Kasumi-1 (cell line): ENCODE measurements at regions not wholly inside any gene's neighbourhood (a gene's known extent, or its start where the extent isn't known, plus 50 kb on each side); places are given as distances from the start of the nearest gene placed in this dataset.

Source experiments
- DNase-seq, 2 experiments: peaks; one replicate each; lab custom pipeline; 2025; lab: John Stamatoyannopoulos, UW

DNA sequence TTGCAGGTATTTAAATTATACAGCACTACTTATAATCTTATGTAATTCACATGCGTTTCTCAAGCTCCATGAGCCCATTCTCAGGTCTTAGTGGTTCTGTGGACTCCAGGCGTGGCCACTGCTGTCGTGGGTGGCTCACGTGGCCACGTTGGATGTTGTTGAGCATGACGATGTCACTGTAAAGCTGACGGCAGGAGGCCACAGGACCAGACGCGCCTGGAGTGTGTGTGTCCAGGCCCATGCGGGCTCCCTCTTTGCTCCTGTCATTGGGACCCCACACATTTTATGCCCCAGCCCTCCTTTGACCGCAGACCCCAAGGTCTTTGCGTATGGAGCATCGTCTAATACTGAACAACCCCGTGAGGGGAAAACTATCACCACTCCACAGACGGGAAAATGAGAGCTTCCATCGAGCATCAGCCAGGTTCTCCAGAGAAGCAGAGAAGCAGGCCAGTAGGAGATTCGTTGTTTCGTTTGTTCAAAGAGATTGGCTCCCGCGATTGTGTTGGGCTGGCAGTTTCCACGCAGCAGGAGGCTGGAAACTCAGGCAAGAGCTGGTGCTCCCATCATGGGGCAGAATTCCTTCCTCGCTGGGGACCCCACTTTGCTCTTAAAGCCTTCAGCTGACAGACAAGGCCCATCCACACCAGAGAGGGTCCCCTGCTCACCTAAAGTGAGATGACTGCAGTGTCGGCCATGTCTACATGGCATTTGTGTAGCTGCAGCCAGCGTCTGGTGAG lies 129.3 kb upstream of the SPACA7 start:
- no peak for DNase-seq

DNA sequence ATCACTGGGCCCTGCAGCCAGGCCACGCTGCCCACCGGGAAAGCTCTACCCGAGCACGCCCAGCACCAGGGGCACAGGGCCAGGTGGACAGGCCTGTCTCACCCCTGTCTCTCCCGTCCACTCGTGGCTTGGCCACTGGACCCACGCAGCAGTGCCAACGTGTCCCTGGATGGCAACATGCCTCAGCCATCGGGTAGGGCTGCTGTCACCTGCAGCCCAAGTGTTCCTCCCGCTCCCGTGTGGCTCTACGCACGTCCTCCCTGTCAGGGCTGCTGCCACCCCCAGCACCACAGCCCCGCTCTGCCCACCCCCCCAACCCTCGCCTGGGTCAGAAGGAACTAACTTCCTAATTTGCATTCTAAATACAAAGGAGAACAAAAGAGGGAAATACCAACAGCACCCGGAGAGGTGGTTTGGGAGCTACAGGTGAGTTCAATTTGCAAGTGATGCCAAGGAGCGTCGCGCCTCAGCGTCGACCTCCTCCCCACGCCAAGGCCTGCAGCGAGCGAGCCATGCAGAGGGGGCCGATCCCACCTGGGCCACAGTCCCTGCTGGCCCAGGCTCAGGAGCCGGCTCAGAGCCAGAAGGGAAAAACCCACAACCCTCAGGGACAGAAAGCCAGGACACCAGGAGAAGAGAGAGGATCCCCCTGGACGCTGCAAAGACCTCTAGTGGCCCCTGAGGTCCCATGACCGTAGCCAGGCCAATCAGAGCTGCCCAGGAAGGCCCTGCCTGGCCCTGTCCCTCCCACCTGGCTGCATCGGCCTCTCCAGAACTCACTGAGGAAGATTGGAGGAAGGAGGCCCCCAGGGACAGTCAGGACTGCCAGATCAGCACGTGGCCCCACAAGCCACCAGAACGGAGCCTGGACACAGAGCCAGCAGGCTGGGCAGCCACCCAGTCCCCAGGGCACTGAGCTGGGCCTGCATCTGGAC lies 128.4 kb upstream of the SPACA7 start:
- no peak for DNase-seq

DNA sequence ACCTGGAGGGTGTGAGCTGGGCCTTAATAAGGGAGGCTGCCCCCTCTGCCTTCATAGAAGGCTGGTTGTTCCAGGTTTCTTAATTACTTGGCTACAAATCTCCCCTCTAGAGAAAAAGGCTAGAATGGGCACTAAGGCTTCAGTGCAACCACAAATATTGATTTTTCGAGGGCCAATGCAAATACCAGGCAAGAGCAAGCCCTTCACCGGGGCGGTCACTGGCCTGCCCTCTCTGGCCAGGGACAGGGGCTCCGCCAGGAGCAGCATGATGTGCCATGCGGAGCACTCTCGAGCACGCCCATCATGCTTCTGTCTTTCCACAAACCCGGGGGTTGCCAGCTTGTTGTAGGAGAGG lies 127.8 kb upstream of the SPACA7 start:
- DNase-seq: no peak

DNA sequence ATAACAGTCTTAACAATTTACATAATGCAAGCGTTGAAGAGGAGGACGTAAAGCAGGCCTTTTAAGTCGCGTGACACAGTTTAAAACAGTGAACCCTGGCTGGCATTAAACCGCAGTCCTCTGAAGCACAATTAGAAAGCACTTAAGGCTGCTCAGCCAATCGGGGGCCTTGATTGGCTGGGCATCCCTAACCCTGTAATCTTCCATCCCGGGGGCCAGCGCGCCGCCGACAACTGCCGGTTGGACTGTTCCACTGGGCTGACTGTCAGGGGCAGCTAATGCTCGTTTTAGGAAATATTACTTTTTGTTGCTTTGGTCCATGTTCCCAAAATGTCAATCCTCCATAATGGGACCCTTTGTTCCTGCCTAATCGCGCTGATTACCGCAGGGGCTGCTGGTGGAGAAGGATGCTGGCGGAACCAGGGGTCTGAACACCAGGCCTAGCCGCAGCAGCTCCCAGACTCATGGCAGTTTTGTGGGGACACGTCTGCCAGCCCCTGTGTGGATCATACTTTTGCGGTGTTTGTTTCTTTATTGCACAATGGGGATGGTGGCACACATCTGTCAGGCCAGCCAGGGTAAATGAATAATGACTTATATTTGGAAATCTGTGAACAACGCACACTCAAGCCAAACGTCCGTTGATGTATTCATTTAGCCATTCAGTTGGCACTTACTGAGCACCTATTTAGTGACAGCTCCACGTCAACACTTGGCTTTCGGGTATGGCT lies 127.1 kb upstream of the SPACA7 start:
- DNase-seq: no peak

DNA sequence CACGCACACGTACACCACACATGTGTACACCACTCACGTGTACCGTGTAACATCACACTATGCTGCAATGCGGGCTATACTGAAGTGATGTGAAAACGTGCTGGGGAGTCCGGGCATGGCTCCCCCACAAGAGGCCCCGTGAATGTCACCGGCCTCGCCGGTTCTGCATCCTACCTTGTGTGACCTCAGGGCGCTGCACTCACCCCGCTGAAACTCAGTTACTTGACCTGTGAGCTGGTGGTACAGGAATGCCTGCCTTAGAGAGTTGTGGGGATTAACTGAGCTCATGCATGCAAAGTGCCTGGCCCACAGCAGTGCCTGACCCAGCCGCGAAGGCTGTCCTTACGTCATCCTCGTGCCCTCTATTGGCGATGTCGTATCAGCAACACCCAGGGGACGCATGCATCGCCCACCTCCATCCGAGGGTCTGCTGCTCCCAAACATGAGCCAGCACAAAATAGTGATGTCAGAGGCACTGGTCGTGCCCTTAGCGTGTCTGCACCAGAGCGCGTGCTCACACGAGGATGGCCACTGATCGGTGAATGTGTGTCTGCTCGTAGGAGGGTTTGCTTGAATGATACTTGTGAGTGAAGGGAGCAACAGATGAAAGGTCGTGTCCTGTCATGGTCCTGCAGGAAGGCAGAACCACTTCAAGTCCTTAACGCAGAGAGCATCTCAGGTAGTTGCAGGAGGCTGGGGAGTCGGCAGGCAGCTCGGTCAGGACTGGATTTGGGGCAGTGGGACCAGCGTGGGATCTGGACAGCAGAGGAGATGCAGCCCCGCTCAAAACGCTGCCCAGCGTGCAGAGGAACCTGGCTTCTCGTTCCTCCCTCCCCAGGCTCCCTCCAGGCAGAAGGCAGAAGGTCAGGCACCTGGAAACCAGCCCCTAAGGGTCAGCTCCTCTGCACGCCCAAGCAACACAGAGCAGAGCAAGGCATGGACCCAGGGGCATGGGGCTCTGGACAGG lies 126.2 kb upstream of the SPACA7 start:
- DNase-seq: no peak

DNA sequence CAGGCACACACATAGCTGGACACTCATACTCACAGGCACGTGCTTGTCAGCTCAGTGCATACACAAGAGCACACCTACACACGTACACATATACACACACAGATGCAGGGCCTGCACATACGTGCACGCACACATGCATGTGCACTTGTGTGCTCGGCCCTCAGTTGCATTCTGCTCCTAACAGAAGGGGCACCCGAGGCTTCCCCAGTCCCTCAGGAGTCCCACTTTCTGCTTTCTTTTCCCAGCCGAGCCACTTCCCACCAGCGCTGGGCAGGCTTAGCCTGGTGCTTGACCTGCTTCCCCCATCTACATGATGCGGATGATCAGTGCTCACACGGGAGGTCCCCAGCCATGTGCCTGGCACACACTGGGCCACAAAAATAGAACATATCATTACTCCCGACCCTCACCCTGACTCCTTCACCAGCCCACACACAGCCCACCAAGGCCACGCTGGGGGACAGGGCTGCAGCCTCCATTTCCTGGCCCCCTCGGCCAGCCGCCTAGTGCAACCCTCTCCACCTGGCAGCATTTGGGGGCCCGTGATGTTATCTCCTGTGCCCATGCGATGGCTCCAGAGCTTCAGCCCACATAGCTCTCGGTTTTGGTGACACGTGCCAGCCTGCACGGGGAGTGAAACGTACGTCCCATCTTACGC lies 125.2 kb upstream of the SPACA7 start:
- DNase-seq: no peak

DNA sequence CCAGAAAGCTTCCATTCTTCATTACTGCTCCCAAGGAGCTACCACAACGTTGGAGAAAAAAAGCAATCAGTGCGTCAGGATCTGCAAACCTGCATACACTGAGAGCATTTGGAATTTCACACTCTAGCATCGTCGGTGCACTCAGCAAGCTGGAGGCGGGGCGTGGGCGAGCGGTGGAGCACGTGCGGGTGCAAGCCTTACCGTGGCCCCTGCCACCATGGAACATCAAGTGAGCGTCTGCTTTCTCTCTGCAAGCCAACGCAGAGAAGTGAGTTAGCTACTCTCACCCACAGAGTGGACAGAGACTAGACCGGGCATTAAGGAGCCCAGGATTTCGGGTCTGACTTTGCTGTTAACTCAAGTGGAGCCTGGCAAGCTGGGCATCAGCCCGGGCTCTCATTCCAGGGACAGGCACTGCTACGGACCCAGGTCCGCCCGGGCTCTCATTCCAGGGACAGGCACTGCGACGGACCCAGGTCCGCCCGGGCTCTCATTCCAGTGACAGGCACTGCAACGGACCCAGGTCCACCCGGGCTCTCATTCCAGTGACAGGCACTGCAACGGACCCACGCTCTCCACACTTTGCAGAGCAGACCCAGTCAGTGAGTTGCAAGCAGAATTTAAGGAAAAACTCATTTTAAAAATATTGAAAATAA lies 124.1 kb upstream of the SPACA7 start:
- DNase-seq: no peak

DNA sequence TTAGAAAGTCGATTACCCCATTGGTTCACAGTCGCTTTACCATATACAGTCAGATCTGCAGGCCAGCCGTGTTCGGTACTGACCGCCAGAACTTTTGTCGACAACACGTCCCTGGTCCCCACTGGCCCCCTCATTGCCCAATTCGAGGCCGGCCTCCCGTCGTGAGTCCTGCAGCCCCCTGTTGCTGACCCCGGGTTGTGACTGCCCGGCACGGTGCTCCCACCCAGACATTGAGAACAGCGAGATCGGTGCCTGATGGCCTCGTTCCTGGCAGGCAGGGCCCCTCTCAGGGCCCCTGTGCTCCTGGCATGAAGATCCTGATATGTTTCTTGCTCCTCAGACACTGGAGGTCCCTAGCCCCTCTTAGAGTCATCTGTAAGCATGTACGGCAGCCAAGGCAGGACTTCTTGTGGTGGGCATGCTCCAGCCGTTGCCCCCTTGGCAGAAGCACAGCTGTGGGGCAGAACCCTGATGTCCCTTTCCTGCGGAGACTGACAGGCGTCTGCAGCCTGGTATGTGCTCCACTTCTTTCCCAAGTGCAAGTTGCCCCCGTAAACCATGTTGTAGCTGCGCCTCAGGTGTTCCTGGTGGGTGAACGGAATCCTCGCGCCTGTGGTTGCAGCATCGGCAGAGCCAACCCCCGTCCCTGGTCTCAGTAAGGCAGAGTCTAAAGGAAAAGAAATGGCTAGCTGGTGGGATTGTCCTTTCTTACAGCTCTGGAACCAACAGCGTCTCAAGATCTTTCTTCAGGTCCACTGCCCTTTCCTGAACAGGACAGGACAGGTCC lies 123.2 kb upstream of the SPACA7 start:
- DNase-seq: no peak

DNA sequence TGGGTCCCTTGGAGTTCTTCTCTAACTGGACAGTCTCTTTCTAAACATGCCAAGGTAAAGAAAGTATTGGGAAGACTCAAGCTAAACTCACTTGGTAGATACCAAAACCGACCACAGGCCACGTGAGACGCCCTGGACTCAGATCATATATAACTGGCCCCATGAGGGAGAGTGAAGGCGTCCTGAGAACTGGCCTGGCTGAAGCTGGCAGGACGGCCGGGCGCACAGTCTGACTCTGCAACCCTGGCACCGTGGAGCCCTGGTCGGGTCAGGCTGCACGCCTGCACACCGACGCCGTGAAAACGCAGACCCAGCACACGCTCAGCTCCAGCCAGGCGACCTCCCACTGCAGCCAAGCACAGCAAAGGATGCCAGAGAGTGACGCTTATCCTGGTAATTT lies 122.5 kb upstream of the SPACA7 start:
- DNase-seq: no peak

DNA sequence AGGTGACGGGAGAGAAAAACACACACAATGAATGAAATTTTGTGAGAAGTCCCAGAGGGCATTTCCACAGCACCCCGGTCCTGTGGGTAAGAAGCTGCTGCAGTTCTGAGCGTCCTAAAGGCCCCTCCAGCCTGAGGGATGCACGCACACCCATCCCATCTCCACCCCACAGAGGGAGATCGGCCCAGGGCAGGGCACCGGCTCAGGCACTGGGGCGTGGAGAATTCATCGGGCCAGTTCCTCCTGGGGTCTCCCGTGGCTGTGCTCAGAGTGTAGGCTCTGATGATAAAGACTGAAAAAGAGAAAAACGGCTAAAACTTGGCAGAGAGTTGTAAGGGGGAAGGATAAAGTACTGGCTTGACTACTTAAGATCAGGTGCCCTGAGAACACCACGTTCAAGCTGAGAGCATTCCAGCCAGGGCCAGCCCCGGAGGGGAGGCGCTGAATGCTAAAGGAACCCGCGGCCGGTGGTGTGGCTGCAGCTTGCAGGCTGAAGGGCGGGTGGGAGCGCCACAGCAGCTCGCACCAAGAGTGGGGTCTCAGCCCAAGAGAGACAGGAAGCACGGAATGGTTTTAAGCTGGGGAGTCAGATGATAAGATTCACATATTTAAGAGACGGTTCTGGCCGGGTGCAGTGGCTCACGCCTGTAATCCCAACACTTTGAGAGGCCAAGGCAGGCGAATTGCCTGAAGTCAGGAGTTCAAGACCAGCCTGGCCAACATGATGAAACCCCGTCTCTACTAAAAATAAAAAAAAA lies 121.9 kb upstream of the SPACA7 start:
- no peak for DNase-seq

DNA sequence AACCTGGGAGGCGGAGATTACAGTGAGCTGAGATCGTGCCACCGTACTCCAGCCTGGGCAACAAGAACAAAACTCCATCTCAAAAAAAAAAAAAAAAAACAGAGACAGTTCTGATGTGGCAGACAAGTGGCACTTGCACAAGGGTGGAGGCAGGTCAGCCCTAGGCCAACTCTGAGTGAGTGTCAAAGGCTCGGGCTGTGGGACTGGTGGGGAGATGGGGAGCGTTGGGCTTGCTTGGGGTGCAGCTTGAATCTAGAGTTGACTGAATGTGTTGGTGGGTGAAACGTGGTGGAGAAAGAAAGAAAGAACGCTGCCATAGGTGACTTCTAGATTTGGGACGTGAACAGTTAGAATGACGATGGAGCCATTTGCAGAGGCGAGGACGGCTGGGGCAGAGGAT lies 121.3 kb upstream of the SPACA7 start:
- DNase-seq: no peak

DNA sequence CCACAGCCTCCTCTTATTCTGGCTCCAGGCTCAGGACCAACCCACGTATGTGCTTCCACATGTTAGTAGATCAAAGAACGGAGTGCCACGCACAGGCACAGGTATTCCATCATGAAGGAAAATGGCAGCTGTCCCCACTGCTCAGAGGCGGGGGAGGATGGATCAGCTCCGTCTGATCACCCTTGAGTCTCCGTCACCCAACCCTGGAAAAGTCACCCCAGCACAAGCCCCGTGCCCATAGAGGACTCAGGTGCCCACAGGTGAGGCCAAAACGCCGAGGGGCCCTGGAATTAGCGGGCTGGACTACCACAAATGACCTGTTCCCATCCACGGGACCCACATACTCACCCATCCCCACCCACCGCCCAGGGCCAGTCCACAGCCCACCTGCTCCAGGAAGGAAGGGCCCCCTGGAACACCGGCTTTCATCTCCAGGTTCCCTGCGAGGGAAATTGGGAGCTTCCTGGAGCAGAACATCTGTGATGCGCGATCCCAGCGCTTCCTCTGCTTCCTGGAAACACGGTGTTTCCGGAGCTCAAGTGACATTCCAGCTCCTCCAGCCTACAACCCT lies 120.5 kb upstream of the SPACA7 start:
- no peak for DNase-seq

DNA sequence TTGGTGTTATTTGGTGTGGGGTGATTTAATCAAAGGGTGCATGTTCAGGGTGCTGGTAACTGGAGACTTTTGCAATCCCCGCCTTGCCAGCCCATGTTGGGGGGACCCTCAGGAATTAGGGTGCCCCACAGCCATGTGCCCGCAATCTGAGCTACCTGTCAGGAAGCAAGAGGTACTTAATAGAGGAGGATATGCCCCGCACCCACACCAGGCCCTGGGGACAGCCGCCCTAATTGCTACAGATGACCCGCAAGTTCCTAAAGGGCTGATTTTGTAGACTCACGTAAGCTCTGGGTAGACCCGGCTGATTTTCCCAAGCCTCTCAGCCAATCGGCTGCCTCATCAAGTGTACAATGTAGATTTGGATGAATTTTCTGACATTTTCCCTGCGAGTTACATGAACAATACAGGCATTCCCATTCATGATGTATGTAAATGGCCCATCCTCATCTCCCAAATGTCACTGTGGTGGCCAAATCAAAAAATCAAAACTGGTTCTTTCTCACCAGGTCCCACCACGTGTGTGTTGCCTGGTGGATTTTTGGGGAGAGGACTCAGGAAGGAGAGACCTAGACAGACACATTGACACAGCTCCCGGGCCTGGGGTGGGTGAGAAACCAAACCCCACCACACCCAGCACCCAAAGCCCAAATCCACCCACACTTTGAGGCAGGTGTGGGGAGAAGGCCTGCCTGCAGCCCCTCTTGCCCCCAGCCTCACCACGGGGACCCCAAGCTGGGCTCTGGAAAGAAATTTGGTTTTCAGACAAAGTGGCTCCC lies 119.2 kb upstream of the SPACA7 start:
- no peak for DNase-seq

DNA sequence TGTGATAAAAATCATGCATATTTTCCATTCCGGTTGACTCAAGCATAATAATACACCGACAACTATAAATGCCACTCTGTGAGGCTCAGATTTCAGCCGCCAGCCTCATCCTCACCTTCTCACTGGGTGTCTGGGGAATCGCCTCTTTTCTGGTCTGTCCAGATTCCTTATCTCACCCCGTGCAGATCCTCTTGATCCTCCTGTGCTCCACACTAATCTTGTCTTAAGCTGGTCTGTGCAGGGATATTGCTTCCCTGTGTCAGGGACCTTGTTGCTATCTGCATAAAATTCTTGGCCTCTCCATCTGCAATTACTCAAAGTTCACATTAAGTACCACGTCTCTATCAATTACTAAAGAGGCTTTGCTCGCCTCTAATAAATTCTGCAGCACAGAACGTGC lies 116.6 kb upstream of the SPACA7 start:
- DNase-seq: no peak

DNA sequence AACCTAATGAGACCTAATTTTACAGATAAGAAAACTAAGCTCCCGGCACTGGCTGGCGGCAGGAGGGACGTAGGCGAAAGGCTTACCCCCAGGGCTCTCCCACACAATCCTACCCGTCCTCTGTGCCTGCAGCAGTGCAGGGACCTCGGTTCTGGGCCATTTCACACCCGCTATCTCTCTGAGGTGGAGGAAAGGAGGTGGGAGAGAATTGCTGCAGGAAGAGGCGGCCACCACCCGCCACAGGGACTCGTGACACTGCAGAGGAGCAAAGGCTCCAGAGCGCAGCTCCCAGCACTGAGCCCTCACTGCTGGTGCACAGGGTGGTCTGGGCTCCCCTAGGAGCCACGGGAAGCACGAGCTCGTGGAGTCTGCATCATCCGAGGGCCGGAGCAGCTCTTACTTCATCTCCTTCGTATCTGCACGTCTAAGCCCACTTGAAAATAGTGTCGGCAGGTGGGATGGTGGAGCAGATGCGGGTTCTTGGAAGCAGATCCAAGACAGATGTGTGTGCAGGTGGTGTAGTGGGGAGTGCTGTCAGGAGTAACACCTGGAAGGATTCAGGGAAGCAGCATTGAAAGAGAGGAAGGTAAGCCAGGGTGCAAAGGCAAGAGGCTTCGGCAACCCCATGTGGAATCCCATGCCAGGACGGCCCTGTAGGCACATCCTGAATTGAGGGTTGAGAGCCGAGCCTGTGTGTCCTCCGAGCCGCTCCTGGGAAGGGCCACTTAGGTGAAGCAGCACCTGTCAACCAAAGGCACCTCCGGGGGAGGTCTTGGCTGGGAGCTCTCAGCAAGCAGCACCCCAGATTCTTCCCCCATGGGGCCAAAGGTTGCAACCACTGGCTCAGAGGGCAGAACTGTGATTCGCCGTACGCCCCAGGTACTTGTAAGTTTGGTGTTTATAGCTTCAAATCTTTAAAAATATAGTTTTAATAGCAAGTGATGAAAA lies 115.8 kb upstream of the SPACA7 start:
- no peak for DNase-seq

DNA sequence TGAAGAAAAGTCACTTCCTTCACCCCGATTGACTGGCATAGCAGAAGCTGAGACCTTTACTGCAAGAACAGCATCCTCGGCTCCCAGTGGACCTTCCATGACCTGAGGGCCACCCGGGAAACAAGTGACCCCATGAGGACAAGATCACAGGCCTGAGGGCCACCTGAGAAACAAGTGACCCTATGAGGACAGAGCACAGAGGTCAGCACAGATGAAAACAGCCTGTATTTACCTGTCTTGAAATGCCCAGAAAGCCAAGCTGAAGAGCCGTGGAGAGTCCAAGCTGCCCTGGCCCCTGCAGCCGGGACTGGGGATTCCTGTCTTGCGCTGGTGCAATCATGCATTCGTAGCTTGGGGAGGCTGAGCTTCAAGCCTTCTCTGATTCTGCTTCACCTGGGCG lies 114.2 kb upstream of the SPACA7 start:
- DNase-seq: no peak

DNA sequence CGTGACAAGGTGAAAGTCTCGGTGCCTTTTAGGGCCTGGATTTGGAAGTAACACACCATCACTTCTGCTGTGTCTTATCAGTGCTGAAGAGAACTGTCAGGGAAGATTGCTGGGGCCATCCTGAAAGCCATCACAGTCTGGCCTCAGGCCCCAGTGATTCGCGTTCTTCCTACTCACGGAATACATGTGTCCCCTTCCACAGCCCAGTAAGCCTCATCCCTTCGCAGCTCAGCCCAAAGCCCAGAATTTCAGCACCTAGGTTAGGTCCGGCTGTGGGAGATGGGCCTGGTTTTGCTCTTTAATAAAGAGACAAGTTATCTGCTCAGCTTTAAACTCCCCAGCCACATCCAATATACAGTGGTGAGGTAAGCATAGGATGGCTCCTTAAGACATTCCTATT lies 113.0 kb upstream of the SPACA7 start:
- DNase-seq: no peak
